ENCODE measurements at regions not wholly inside any gene's neighbourhood (a gene's known extent, or its start where the extent isn't known, plus 50 kb on each side); places are given as distances from the start of the nearest gene placed in this dataset.

GRCh38 chr13:74450525-74450845 is 316.3 kb upstream of the KLF12 start:
- TF ChIP-seq POLR2A (IDR thresholded peaks at IDR 0.05): no peak
- TF ChIP-seq CTCF (IDR thresholded peaks at IDR 0.05): no peak
- TF ChIP-seq EP300 (IDR thresholded peaks at IDR 0.05): no peak

Measured in ovary (tissue), 3 donors.